Glutamatergic neuron (in vitro differentiated cells): ENCODE measurements at regions not wholly inside any gene's neighbourhood (a gene's known extent, or its start where the extent isn't known, plus 50 kb on each side); places are given as distances from the start of the nearest gene placed in this dataset.

Experiments
- DNase-seq: peaks from one replicate; pipeline ENCODE4 v3.0.0; 2022
- H3K27ac Mint-ChIP-seq: one replicate; pipeline ENCODE4 v1.8.0; 2020; ENCODE audit warnings: mild to moderate bottlenecking, mixed read lengths, inconsistent platforms; ENCODE audit not compliant: unreplicated experiment
- H3K27me3 Mint-ChIP-seq: one replicate; pipeline ENCODE4 v1.8.0; 2020; ENCODE audit warnings: mild to moderate bottlenecking, moderate library complexity, mixed read lengths, inconsistent platforms; ENCODE audit not compliant: unreplicated experiment
- H3K36me3 Mint-ChIP-seq: one replicate; pipeline ENCODE4 v1.8.0; 2020; ENCODE audit warnings: mild to moderate bottlenecking, mixed read lengths, inconsistent platforms; ENCODE audit not compliant: unreplicated experiment
- H3K4me1 Mint-ChIP-seq: one replicate; pipeline ENCODE4 v1.8.0; 2020; ENCODE audit warnings: mild to moderate bottlenecking, low read depth, mixed read lengths, inconsistent platforms; ENCODE audit not compliant: unreplicated experiment
- H3K4me3 Mint-ChIP-seq: one replicate; pipeline ENCODE4 v1.8.0; 2020; ENCODE audit warnings: mild to moderate bottlenecking, mixed read lengths, inconsistent platforms; ENCODE audit not compliant: unreplicated experiment
- H3K9me3 Mint-ChIP-seq: one replicate; pipeline ENCODE4 v1.8.0; 2020; ENCODE audit warnings: mild to moderate bottlenecking, moderate library complexity, mixed read lengths, inconsistent platforms; ENCODE audit not compliant: unreplicated experiment
- TF ChIP-seq, protein P1 (sequence below): fragments of 200-600 bp; sonication (generic); IDR thresholded peaks from one replicate; pipeline ENCODE4 v1.5.0; 2021; ENCODE audit not compliant: partially characterized antibody, unreplicated experiment

GRCh38 chr1:63190171-63190570, 132.2 kb upstream of the FOXD3 start:
- no peaks in the 10 kb centered on the region for H3K36me3 Mint-ChIP-seq
- no peaks in the 10 kb centered on the region for H3K9me3 Mint-ChIP-seq
- no peak overlapping the region for H3K27ac Mint-ChIP-seq
- H3K4me3 Mint-ChIP-seq: no peak overlapping the region
- H3K4me1 Mint-ChIP-seq: no peaks in the 10 kb centered on the region
- DNase-seq: no peak
- TF ChIP-seq, protein P1, sequence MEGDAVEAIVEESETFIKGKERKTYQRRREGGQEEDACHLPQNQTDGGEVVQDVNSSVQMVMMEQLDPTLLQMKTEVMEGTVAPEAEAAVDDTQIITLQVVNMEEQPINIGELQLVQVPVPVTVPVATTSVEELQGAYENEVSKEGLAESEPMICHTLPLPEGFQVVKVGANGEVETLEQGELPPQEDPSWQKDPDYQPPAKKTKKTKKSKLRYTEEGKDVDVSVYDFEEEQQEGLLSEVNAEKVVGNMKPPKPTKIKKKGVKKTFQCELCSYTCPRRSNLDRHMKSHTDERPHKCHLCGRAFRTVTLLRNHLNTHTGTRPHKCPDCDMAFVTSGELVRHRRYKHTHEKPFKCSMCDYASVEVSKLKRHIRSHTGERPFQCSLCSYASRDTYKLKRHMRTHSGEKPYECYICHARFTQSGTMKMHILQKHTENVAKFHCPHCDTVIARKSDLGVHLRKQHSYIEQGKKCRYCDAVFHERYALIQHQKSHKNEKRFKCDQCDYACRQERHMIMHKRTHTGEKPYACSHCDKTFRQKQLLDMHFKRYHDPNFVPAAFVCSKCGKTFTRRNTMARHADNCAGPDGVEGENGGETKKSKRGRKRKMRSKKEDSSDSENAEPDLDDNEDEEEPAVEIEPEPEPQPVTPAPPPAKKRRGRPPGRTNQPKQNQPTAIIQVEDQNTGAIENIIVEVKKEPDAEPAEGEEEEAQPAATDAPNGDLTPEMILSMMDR: no peak
- no peaks in the 10 kb centered on the region for H3K27me3 Mint-ChIP-seq

DNA sequence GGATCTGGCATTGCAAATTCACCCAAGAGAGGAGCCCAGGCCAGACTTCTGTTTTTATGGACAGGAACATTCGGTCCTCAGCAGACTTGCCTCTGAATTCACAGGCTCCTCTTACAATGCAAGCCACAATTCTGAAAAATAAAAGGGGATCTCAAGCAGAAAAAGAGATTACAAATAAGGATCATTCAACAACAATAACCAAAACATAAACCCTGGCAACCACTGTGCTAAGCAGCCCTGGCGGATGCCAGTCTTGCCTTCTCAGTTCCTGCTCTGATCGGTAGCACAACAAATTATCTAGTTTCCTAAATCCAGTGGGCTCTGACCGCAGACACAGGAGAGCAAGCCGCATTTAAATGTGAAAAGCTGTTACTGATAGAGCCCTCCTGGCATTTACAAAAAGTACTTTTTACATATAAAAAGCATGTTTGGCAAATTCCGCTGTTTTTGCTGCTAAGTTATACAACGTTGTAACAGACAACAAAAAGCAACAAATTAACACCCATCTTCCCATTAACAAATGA, 123.4 kb upstream of the FOXD3 start:
- Mint-ChIP-seq H3K4me1 (peaks cover 9% of the 10 kb centered on the region), H3K27me3 (peaks cover 5% of the 10 kb centered on the region), H3K9me3 (peaks cover 2% of the 10 kb centered on the region), H3K27ac (no peak overlapping the region), H3K36me3 (no peaks in the 10 kb centered on the region), H3K4me3 (no peak overlapping the region)
- DNase-seq: no peak
- TF ChIP-seq, protein P1: no peak

GRCh38 chr1:63199706-63200335, 122.5 kb upstream of the FOXD3 start:
- peaks cover 2% of the 10 kb centered on the region for H3K9me3 Mint-ChIP-seq
- H3K4me3 Mint-ChIP-seq: no peak overlapping the region
- H3K4me1 Mint-ChIP-seq: peaks cover 9% of the 10 kb centered on the region
- H3K36me3 Mint-ChIP-seq: no peaks in the 10 kb centered on the region
- TF ChIP-seq, protein P1: no peak
- DNase-seq: peak; percentile 30
- no peak overlapping the region for H3K27ac Mint-ChIP-seq
- H3K27me3 Mint-ChIP-seq: peaks cover 5% of the 10 kb centered on the region

GRCh38 chr1:63200676-63201075, 121.7 kb upstream of the FOXD3 start:
- Mint-ChIP-seq H3K36me3 (no peaks in the 10 kb centered on the region), H3K27ac (no peak overlapping the region), H3K4me1 (peaks cover 9% of the 10 kb centered on the region), H3K27me3 (peaks cover 5% of the 10 kb centered on the region), H3K9me3 (peaks cover 2% of the 10 kb centered on the region), H3K4me3 (no peak overlapping the region)
- TF ChIP-seq, protein P1: no peak
- DNase-seq: peak; percentile 25

- TF ChIP-seq, protein P1: no peak
- H3K36me3 Mint-ChIP-seq: no peaks in the 10 kb centered on the region
- peaks cover 2% of the 10 kb centered on the region for H3K27me3 Mint-ChIP-seq
- no peak for DNase-seq
- H3K27ac Mint-ChIP-seq: no peak overlapping the region
- no peak overlapping the region for H3K4me3 Mint-ChIP-seq
- peaks cover 9% of the 10 kb centered on the region for H3K4me1 Mint-ChIP-seq
- H3K9me3 Mint-ChIP-seq: peaks cover 6% of the 10 kb centered on the region
Observed at GRCh38 chr1:63203641-63204040, 118.7 kb upstream of the FOXD3 start.
